ENCODE measurements at regions not wholly inside any gene's neighbourhood (a gene's known extent, or its start where the extent isn't known, plus 50 kb on each side); places are given as distances from the start of the nearest gene placed in this dataset.

- no peak for TF ChIP-seq CTCF (conservative IDR thresholded peaks at IDR 0.05 in 1 of 2, IDR thresholded peaks at IDR 0.05 in 1 of 2; ENCODE audit: low read depth in 1 of 2, low read length in 2 of 2)
- no peak for TF ChIP-seq EZH2 (IDR thresholded peaks at IDR 0.05; ENCODE audit: low read length, missing control alignments)
These were observed 108.1 kb upstream of the POU3F3 start for GRCh38 chr2:104745846-104746245.

Measured in fibroblast of lung (primary cell).